ENCODE measurements at regions not wholly inside any gene's neighbourhood (a gene's known extent, or its start where the extent isn't known, plus 50 kb on each side); places are given as distances from the start of the nearest gene placed in this dataset.

DNA sequence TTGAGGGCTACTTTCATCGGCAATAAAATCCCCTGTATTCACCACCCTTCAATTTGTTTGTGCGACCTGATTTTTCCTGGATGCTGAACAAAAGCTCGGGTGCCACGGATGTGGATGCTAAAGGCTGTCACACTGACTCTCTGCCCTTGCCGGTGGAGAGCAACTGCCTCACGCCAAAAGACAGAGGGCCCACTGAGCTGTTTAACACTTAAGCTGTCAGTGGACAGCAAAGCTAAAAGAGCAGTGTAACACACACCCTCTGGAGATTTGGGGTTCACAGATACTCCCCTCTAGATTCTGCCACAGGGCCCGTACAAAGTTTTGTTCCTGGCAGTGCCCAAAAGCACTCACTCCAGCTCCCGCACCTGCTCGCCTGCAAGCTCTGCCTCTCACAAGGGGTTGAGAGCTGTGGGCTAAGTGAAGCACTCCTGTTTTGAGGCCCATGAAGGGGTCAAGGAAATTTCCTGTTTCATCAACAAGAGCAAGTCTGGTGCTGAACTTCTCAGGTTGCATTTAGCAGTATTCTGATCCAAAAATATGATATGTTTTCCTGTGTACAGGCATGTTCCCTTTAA is 1571.9 kb downstream of the ADGRL3 start:
- no peak overlapping the region for H3K27ac ChIP-seq (ENCODE audit: low read depth, low read length)
- DNase-seq (ENCODE audit: insufficient read length, low spot score, missing footprints): no peak
- H2AFZ ChIP-seq (ENCODE audit: low read length): no peak overlapping the region
- no peaks in the 10 kb centered on the region for H4K20me1 ChIP-seq (ENCODE audit: insufficient read depth, low read length)
- H3K27me3 ChIP-seq (ENCODE audit: insufficient read depth, low read length): no peaks in the 10 kb centered on the region
- H3K9me3 ChIP-seq (ENCODE audit: low read depth, low read length): peaks cover 2% of the 10 kb centered on the region
- H3K36me3 ChIP-seq (ENCODE audit: insufficient read depth, low read length): no peaks in the 10 kb centered on the region
- no peaks in the 10 kb centered on the region for H3K79me2 ChIP-seq (ENCODE audit: insufficient read depth, low read length)
- H3K4me2 ChIP-seq (ENCODE audit: insufficient read depth, low read length): no peak overlapping the region
- TF ChIP-seq, protein P1, sequence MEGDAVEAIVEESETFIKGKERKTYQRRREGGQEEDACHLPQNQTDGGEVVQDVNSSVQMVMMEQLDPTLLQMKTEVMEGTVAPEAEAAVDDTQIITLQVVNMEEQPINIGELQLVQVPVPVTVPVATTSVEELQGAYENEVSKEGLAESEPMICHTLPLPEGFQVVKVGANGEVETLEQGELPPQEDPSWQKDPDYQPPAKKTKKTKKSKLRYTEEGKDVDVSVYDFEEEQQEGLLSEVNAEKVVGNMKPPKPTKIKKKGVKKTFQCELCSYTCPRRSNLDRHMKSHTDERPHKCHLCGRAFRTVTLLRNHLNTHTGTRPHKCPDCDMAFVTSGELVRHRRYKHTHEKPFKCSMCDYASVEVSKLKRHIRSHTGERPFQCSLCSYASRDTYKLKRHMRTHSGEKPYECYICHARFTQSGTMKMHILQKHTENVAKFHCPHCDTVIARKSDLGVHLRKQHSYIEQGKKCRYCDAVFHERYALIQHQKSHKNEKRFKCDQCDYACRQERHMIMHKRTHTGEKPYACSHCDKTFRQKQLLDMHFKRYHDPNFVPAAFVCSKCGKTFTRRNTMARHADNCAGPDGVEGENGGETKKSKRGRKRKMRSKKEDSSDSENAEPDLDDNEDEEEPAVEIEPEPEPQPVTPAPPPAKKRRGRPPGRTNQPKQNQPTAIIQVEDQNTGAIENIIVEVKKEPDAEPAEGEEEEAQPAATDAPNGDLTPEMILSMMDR (IDR thresholded peaks at IDR 0.05; ENCODE audit: extremely low read depth, low read depth, low read length): no peak
- H3K4me1 ChIP-seq (ENCODE audit: insufficient read depth, low read length): no peaks in the 10 kb centered on the region
- no peak overlapping the region for H3K4me3 ChIP-seq (ENCODE audit: insufficient read depth, low read length)

DNA sequence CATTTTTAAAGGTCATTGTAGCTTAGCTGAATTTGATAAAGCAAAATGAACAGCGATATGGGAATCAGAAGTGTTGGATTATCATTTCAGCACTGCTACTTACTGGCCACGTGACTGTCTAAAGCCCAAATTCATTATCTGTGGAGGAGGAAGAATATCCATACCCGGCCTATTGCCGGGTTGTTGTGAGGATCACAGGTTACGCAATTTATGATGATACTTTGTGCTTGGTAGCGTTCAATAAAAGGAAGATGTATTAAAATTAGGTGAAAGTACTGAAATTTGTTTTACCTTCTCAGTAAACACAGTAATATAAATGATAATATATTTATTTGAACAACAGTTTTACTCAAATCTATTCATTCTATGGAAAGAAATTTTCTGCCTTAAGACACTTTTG is 1540.2 kb downstream of the ADGRL3 start:
- Histone ChIP-seq H3K27me3 (ENCODE audit: insufficient read depth, low read length) (no peaks in the 10 kb centered on the region), H3K9me3 (ENCODE audit: low read depth, low read length) (no peaks in the 10 kb centered on the region), H3K36me3 (ENCODE audit: insufficient read depth, low read length) (no peaks in the 10 kb centered on the region), H4K20me1 (ENCODE audit: insufficient read depth, low read length) (no peaks in the 10 kb centered on the region), H3K4me3 (ENCODE audit: insufficient read depth, low read length) (no peak overlapping the region), H2AFZ (ENCODE audit: low read length) (no peak overlapping the region), H3K79me2 (ENCODE audit: insufficient read depth, low read length) (no peaks in the 10 kb centered on the region), H3K4me2 (ENCODE audit: insufficient read depth, low read length) (no peak overlapping the region), H3K4me1 (ENCODE audit: insufficient read depth, low read length) (no peaks in the 10 kb centered on the region), H3K27ac (ENCODE audit: low read depth, low read length) (no peak overlapping the region)
- TF ChIP-seq, protein P1 (IDR thresholded peaks at IDR 0.05; ENCODE audit: extremely low read depth, low read depth, low read length): no peak
- DNase-seq (ENCODE audit: insufficient read length, low spot score, missing footprints): no peak

DNA sequence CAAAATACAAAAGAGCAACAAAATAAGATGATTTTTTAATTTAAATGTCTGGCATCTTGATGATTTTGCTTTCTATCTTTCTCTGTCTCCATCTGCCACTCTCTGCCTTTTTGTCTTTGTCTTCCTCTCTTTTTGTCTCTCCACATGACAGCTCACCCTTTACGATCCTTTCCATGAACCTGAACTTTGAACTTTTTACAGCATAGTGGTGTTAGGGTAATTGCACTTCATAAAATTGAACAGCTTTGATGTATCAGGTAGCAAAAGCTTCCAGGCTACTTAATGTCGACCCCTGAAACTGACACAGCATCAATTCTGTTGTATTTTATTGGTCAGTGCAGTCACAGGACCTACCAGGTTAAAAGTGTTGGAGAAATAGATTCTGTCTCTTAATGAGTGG is 1517.0 kb downstream of the ADGRL3 start:
- H3K4me1 ChIP-seq (ENCODE audit: insufficient read depth, low read length): no peaks in the 10 kb centered on the region
- no peaks in the 10 kb centered on the region for H4K20me1 ChIP-seq (ENCODE audit: insufficient read depth, low read length)
- no peak overlapping the region for H3K4me3 ChIP-seq (ENCODE audit: insufficient read depth, low read length)
- H2AFZ ChIP-seq (ENCODE audit: low read length): no peak overlapping the region
- TF ChIP-seq, protein P1 (IDR thresholded peaks at IDR 0.05; ENCODE audit: extremely low read depth, low read depth, low read length): no peak
- no peak for DNase-seq (ENCODE audit: insufficient read length, low spot score, missing footprints)
- H3K4me2 ChIP-seq (ENCODE audit: insufficient read depth, low read length): no peak overlapping the region
- no peaks in the 10 kb centered on the region for H3K36me3 ChIP-seq (ENCODE audit: insufficient read depth, low read length)
- H3K27me3 ChIP-seq (ENCODE audit: insufficient read depth, low read length): no peaks in the 10 kb centered on the region
- no peaks in the 10 kb centered on the region for H3K9me3 ChIP-seq (ENCODE audit: low read depth, low read length)
- no peak overlapping the region for H3K27ac ChIP-seq (ENCODE audit: low read depth, low read length)
- H3K79me2 ChIP-seq (ENCODE audit: insufficient read depth, low read length): no peaks in the 10 kb centered on the region

DNA sequence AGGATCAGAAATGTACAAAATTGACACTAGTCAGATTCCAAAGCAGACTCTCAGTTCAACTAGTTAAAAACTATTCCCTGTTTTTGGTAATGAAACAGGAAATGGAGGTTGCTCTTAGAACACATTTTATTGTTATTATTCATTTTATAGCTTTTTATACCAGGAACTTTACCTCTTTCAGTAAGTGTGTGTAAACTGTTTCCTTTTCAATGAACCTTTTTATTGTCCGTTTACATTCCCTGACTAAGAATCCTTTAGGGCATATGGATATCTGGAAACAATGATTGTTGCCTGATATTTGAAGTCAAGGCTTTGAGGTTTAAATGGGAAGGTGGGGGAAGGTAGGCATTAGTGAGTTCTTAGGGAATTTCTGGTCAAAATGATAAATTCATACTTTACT is 1511.4 kb downstream of the ADGRL3 start:
- Histone ChIP-seq H3K4me3 (ENCODE audit: insufficient read depth, low read length) (no peak overlapping the region), H3K9me3 (ENCODE audit: low read depth, low read length) (no peaks in the 10 kb centered on the region), H4K20me1 (ENCODE audit: insufficient read depth, low read length) (no peaks in the 10 kb centered on the region), H3K4me1 (ENCODE audit: insufficient read depth, low read length) (no peaks in the 10 kb centered on the region), H3K4me2 (ENCODE audit: insufficient read depth, low read length) (no peak overlapping the region), H3K27me3 (ENCODE audit: insufficient read depth, low read length) (no peaks in the 10 kb centered on the region), H3K36me3 (ENCODE audit: insufficient read depth, low read length) (no peaks in the 10 kb centered on the region), H3K27ac (ENCODE audit: low read depth, low read length) (no peak overlapping the region), H3K79me2 (ENCODE audit: insufficient read depth, low read length) (no peaks in the 10 kb centered on the region), H2AFZ (ENCODE audit: low read length) (no peak overlapping the region)
- DNase-seq (ENCODE audit: insufficient read length, low spot score, missing footprints): no peak
- TF ChIP-seq, protein P1 (IDR thresholded peaks at IDR 0.05; ENCODE audit: extremely low read depth, low read depth, low read length): no peak

Data from osteoblast (primary cell).